ENCODE measurements at regions not wholly inside any gene's neighbourhood (a gene's known extent, or its start where the extent isn't known, plus 50 kb on each side); places are given as distances from the start of the nearest gene placed in this dataset.

- intact Hi-C loops (cut with micrococcal nuclease): no loop called here
- no peak for DNase-seq
Measured at GRCh38 chr18:34942276-34942675, 98.9 kb upstream of the MAPRE2 start.

GRCh38 chr18:34942975-34943374 is 98.2 kb upstream of the MAPRE2 start:
- H3K4me1 ChIP-seq (ENCODE audit: control insufficient read depth in 2 of 2, insufficient read depth in 2 of 2, low read length in 2 of 2): no peaks in the 10 kb centered on the region
- DNase-seq (no peak), ATAC-seq (no peak)
- H3K4me3 Mint-ChIP-seq: no peak overlapping the region
- H3K36me3 Mint-ChIP-seq: no peaks in the 10 kb centered on the region
- peaks cover 0 to 2% (median 0%) of the 10 kb centered on the region in 11 donors for H3K9me3 Mint-ChIP-seq
- CTCF ChIA-PET: interaction anchor here (0.7 kb wide), 1 partner anchor 22 kb away, joined by 3 read pairs; no protein-coding TSS in a partner anchor
- no peaks in the 10 kb centered on the region for H3K4me1 Mint-ChIP-seq
- POLR2A ChIA-PET: interaction anchor here (1.2 kb wide), 1 partner anchor 9 kb away, joined by 3 read pairs; no protein-coding TSS in a partner anchor
- H3K9me3 ChIP-seq (ENCODE audit: control insufficient read depth in 2 of 3, low read length in 3 of 3): no peaks in the 10 kb centered on the region
- no peak overlapping the region for H3K4me3 ChIP-seq (ENCODE audit: low read length)
- H3K27ac Mint-ChIP-seq: no peak overlapping the region
- intact Hi-C loops (cut with micrococcal nuclease): no loop called here
- no peaks in the 10 kb centered on the region for H3K36me3 ChIP-seq (ENCODE audit: control insufficient read depth in 2 of 3, insufficient read depth in 3 of 3, low read length in 3 of 3)
- H3K27me3 ChIP-seq (ENCODE audit: control insufficient read depth in 2 of 2, insufficient read depth in 2 of 2, low read length in 2 of 2): no peaks in the 10 kb centered on the region
- no peak overlapping the region for H3K27ac ChIP-seq (ENCODE audit: low read depth, low read length)
- H3K27me3 Mint-ChIP-seq: peaks cover 14 to 27% (median 16%) of the 10 kb centered on the region in 5 donors

More at GRCh38 chr18:34942276-34942675, 98.9 kb upstream of the MAPRE2 start:
- no peak overlapping the region for H3K4me3 ChIP-seq (ENCODE audit: low read length)
- Mint-ChIP-seq H3K27ac (peak overlapping the region in 1 of 9 donors; percentile 9), H3K36me3 (no peaks in the 10 kb centered on the region), H3K4me1 (no peaks in the 10 kb centered on the region), H3K9me3 (peaks cover 0 to 2% (median 0%) of the 10 kb centered on the region in 11 donors), H3K27me3 (peaks cover 18 to 31% (median 21%) of the 10 kb centered on the region in 5 donors), H3K4me3 (no peak overlapping the region)
- H3K9me3 ChIP-seq (ENCODE audit: control insufficient read depth in 2 of 3, low read length in 3 of 3): no peaks in the 10 kb centered on the region
- H3K36me3 ChIP-seq (ENCODE audit: control insufficient read depth in 2 of 3, insufficient read depth in 3 of 3, low read length in 3 of 3): no peaks in the 10 kb centered on the region
- H3K27ac ChIP-seq (ENCODE audit: low read depth, low read length): no peak overlapping the region
- no peaks in the 10 kb centered on the region for H3K27me3 ChIP-seq (ENCODE audit: control insufficient read depth in 2 of 2, insufficient read depth in 2 of 2, low read length in 2 of 2)
- ChIA-PET CTCF (no interaction called here), POLR2A (no interaction called here)
- H3K4me1 ChIP-seq (ENCODE audit: control insufficient read depth in 2 of 2, insufficient read depth in 2 of 2, low read length in 2 of 2): no peaks in the 10 kb centered on the region
- no peak for ATAC-seq

- DNase-seq: no peak
- H3K27ac Mint-ChIP-seq: no peak overlapping the region
- no peak overlapping the region for H3K4me3 ChIP-seq (ENCODE audit: low read length)
Measured at GRCh38 chr18:34943587-34943986, 97.6 kb upstream of the MAPRE2 start.

GRCh38 chr18:34947711-34948125 is 93.5 kb upstream of the MAPRE2 start:
- H3K4me3 ChIP-seq (ENCODE audit: low read length): no peak overlapping the region
- H3K36me3 ChIP-seq (ENCODE audit: control insufficient read depth in 2 of 3, insufficient read depth in 3 of 3, low read length in 3 of 3): no peaks in the 10 kb centered on the region
- Mint-ChIP-seq H3K27me3 (peaks cover 5 to 15% (median 8%) of the 10 kb centered on the region in 5 donors), H3K4me1 (no peaks in the 10 kb centered on the region), H3K4me3 (no peak overlapping the region), H3K27ac (peak overlapping the region in 1 of 9 donors; percentile 31), H3K36me3 (no peaks in the 10 kb centered on the region), H3K9me3 (no peaks in the 10 kb centered on the region)
- H3K4me1 ChIP-seq (ENCODE audit: control insufficient read depth in 2 of 2, insufficient read depth in 2 of 2, low read length in 2 of 2): no peaks in the 10 kb centered on the region
- ChIA-PET POLR2A (no interaction called here), CTCF (no interaction called here)
- DNase-seq (no peak), ATAC-seq (no peak)
- no peaks in the 10 kb centered on the region for H3K27me3 ChIP-seq (ENCODE audit: control insufficient read depth in 2 of 2, insufficient read depth in 2 of 2, low read length in 2 of 2)
- H3K27ac ChIP-seq (ENCODE audit: low read depth, low read length): no peak overlapping the region
- intact Hi-C loops (cut with micrococcal nuclease): no loop called here
- H3K9me3 ChIP-seq (ENCODE audit: control insufficient read depth in 2 of 3, low read length in 3 of 3): no peaks in the 10 kb centered on the region

More at GRCh38 chr18:34943587-34943986, 97.6 kb upstream of the MAPRE2 start:
- Histone ChIP-seq H3K4me1 (ENCODE audit: control insufficient read depth in 2 of 2, insufficient read depth in 2 of 2, low read length in 2 of 2) (no peaks in the 10 kb centered on the region), H3K36me3 (ENCODE audit: control insufficient read depth in 2 of 3, insufficient read depth in 3 of 3, low read length in 3 of 3) (no peaks in the 10 kb centered on the region), H3K9me3 (ENCODE audit: control insufficient read depth in 2 of 3, low read length in 3 of 3) (no peaks in the 10 kb centered on the region), H3K27me3 (ENCODE audit: control insufficient read depth in 2 of 2, insufficient read depth in 2 of 2, low read length in 2 of 2) (no peaks in the 10 kb centered on the region), H3K27ac (ENCODE audit: low read depth, low read length) (no peak overlapping the region)
- intact Hi-C loops (cut with micrococcal nuclease): no loop called here
- peaks cover 0 to 2% (median 0%) of the 10 kb centered on the region in 11 donors for H3K9me3 Mint-ChIP-seq
- ATAC-seq: no peak
- H3K4me3 Mint-ChIP-seq: no peak overlapping the region
- CTCF ChIA-PET: interaction anchor here (0.7 kb wide), 1 partner anchor 21 kb away, joined by 3 read pairs; no protein-coding TSS in a partner anchor
- peaks cover 14 to 27% (median 16%) of the 10 kb centered on the region in 5 donors for H3K27me3 Mint-ChIP-seq
- POLR2A ChIA-PET: interaction anchor here (1.2 kb wide), 1 partner anchor 8 kb away, joined by 3 read pairs; no protein-coding TSS in a partner anchor
- no peaks in the 10 kb centered on the region for H3K4me1 Mint-ChIP-seq
- H3K36me3 Mint-ChIP-seq: no peaks in the 10 kb centered on the region

GRCh38 chr18:34951625-34952379 is 89.4 kb upstream of the MAPRE2 start:
- no peak overlapping the region for H3K4me3 ChIP-seq (ENCODE audit: low read length)
- CTCF ChIA-PET: no interaction called here
- peaks cover 0 to 3% (median 0%) of the 10 kb centered on the region in 5 donors for H3K36me3 Mint-ChIP-seq

GRCh38 chr18:34953212-34953611 is 88.0 kb upstream of the MAPRE2 start:
- no peaks in the 10 kb centered on the region for H3K4me1 Mint-ChIP-seq
- no peak for ATAC-seq
- no peak overlapping the region for H3K4me3 Mint-ChIP-seq
- no peaks in the 10 kb centered on the region for H3K27me3 ChIP-seq (ENCODE audit: control insufficient read depth in 2 of 2, insufficient read depth in 2 of 2, low read length in 2 of 2)
- H3K36me3 Mint-ChIP-seq: peaks cover 0 to 3% (median 0%) of the 10 kb centered on the region in 5 donors
- H3K36me3 ChIP-seq (ENCODE audit: control insufficient read depth in 2 of 3, insufficient read depth in 3 of 3, low read length in 3 of 3): no peaks in the 10 kb centered on the region
- ChIA-PET CTCF (no interaction called here), POLR2A (no interaction called here)
- no peak overlapping the region for H3K27ac Mint-ChIP-seq
- no peak for DNase-seq
- no peak overlapping the region for H3K27ac ChIP-seq (ENCODE audit: low read depth, low read length)
- no peaks in the 10 kb centered on the region for H3K4me1 ChIP-seq (ENCODE audit: control insufficient read depth in 2 of 2, insufficient read depth in 2 of 2, low read length in 2 of 2)
- H3K9me3 Mint-ChIP-seq: peaks cover 0 to 5% (median 0%) of the 10 kb centered on the region in 11 donors
- no peak overlapping the region for H3K4me3 ChIP-seq (ENCODE audit: low read length)
- intact Hi-C loops (cut with micrococcal nuclease): no loop called here
- H3K27me3 Mint-ChIP-seq: peaks cover 8 to 27% (median 24%) of the 10 kb centered on the region in 5 donors
- no peaks in the 10 kb centered on the region for H3K9me3 ChIP-seq (ENCODE audit: control insufficient read depth in 2 of 3, low read length in 3 of 3)

More at GRCh38 chr18:34951625-34952379, 89.4 kb upstream of the MAPRE2 start:
- no peak overlapping the region for H3K4me3 Mint-ChIP-seq
- H3K27me3 Mint-ChIP-seq: peaks cover 0 to 18% (median 17%) of the 10 kb centered on the region in 5 donors
- POLR2A ChIA-PET: interaction anchor here (1.1 kb wide), 1 partner anchor 8 kb away, joined by 3 read pairs; no protein-coding TSS in a partner anchor
- no peaks in the 10 kb centered on the region for H3K36me3 ChIP-seq (ENCODE audit: control insufficient read depth in 2 of 3, insufficient read depth in 3 of 3, low read length in 3 of 3)
- DNase-seq: no peak
- H3K4me1 ChIP-seq (ENCODE audit: control insufficient read depth in 2 of 2, insufficient read depth in 2 of 2, low read length in 2 of 2): no peaks in the 10 kb centered on the region
- intact Hi-C loops (cut with micrococcal nuclease): no loop called here
- H3K4me1 Mint-ChIP-seq: no peaks in the 10 kb centered on the region
- peaks cover 0 to 5% (median 0%) of the 10 kb centered on the region in 11 donors for H3K9me3 Mint-ChIP-seq
- H3K27ac Mint-ChIP-seq: no peak overlapping the region
- no peaks in the 10 kb centered on the region for H3K9me3 ChIP-seq (ENCODE audit: control insufficient read depth in 2 of 3, low read length in 3 of 3)
- H3K27ac ChIP-seq (ENCODE audit: low read depth, low read length): no peak overlapping the region
- H3K27me3 ChIP-seq (ENCODE audit: control insufficient read depth in 2 of 2, insufficient read depth in 2 of 2, low read length in 2 of 2): no peaks in the 10 kb centered on the region
- no peak for ATAC-seq

All from naive thymus-derived CD4-positive, alpha-beta T cell (primary cell).